T47D (cell line): ENCODE measurements at regions not wholly inside any gene's neighbourhood (a gene's known extent, or its start where the extent isn't known, plus 50 kb on each side); places are given as distances from the start of the nearest gene placed in this dataset.

Experiments
- DNase-seq, 2 experiments: peaks; one replicate each; pipeline versions ENCODE4 v3.0.0 to v3.0.0-alpha.2; 2011 to 2012; ENCODE audit warnings: low read depth in 1 of 2, low spot score in 1 of 2
- JUND ChIP-seq: IDR thresholded peaks from 2 replicates; pipeline ENCODE4 v1.6.1; 2012; ENCODE audit warnings: low read depth
- in situ Hi-C: cut with HindIII; loops from 2 replicates; pipeline ENCODE4 v1.10.0; 2016; ENCODE audit warnings: low sequenced_read_pairs, low pct_unique_long_range_greater_than_20kb

- in situ Hi-C loops, result no loop called here
- no peak for TF ChIP-seq JUND
- no peak for DNase-seq
These were observed 121.4 kb upstream of the RUNX3 start for GRCh38 chr1:25051504-25051903.

GRCh38 chr1:25050165-25050564 is 120.1 kb upstream of the RUNX3 start:
- no peak for DNase-seq
- in situ Hi-C loops, result no loop called here
- no peak for TF ChIP-seq JUND

- in situ Hi-C loops, result no loop called here
- no peak for TF ChIP-seq JUND
- no peak for DNase-seq
These were observed 119.1 kb upstream of the RUNX3 start for GRCh38 chr1:25049190-25049589.

GRCh38 chr1:25048728-25049127 is 118.7 kb upstream of the RUNX3 start:
- in situ Hi-C loops, result no loop called here
- no peak for DNase-seq
- no peak for TF ChIP-seq JUND

- in situ Hi-C loops, result no loop called here
- no peak for TF ChIP-seq JUND
- no peak for DNase-seq
These were observed 117.6 kb upstream of the RUNX3 start for GRCh38 chr1:25047506-25048240.

- no peak for TF ChIP-seq JUND
- in situ Hi-C loops, result no loop called here
- DNase-seq, result no peak
These were observed 116.1 kb upstream of the RUNX3 start for GRCh38 chr1:25046194-25046532.

GRCh38 chr1:25045480-25046193 is 115.6 kb upstream of the RUNX3 start:
- in situ Hi-C loops, result no loop called here
- DNase-seq, result no peak
- TF ChIP-seq JUND, result no peak

- in situ Hi-C loops, result no loop called here
- no peak for TF ChIP-seq JUND
These were observed 113.1 kb upstream of the RUNX3 start for GRCh38 chr1:25043228-25043580.

GRCh38 chr1:25042331-25043227 is 112.5 kb upstream of the RUNX3 start:
- no peak for DNase-seq
- TF ChIP-seq JUND, result no peak
- in situ Hi-C loops, result no loop called here

More at GRCh38 chr1:25043228-25043580, 113.1 kb upstream of the RUNX3 start:
- DNase-seq, result no peak

- no peak for DNase-seq
- in situ Hi-C loops, result no loop called here
- TF ChIP-seq JUND, result no peak
These were observed 111.8 kb upstream of the RUNX3 start for GRCh38 chr1:25041916-25042315.

- TF ChIP-seq JUND, result no peak
- in situ Hi-C loops, result no loop called here
- DNase-seq, result no peak
These were observed 110.1 kb upstream of the RUNX3 start for GRCh38 chr1:25040122-25040685.

- no peak for TF ChIP-seq JUND
- in situ Hi-C loops, result no loop called here
- DNase-seq, result no peak
These were observed 109.2 kb upstream of the RUNX3 start for GRCh38 chr1:25039229-25039628.

GRCh38 chr1:25038699-25039098 is 108.6 kb upstream of the RUNX3 start:
- in situ Hi-C loops, result no loop called here
- DNase-seq, result no peak
- no peak for TF ChIP-seq JUND
